HG03460 (cell line): ENCODE measurements at regions not wholly inside any gene's neighbourhood (a gene's known extent, or its start where the extent isn't known, plus 50 kb on each side); places are given as distances from the start of the nearest gene placed in this dataset.
"Not testable (repeated sequence)": the region's sequence is repeated elsewhere in the genome, so short reads cannot be mapped to it uniquely, and the experiment has no call there.

ENCODE experiments used
- ATAC-seq: cut with Tn5 transposase; IDR thresholded peaks from one replicate; pipeline ENCODE4 v1.9.1; 2021; ENCODE audit not compliant: unreplicated experiment

GRCh38 chr1:208344202-208344857, 100.1 kb upstream of the PLXNA2 start:
- ATAC-seq = no peak

DNA sequence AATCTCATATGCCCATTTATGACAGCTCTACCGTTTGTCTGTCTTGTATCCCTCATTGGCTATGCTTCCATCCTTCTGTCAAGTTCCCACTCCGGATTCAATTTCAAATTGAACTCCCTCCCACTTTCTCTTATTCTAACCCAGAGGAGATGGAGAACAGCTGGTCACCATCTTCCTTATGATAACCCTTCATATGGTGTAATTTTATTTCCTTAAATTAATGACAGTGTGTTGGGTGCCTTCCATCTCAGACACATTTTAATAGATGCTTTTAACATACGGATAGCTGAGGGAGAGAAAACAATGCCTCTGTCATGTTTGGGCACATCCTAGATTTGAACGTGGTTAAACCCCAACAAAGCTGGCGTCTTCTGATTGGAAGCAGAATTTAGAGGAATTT, 103.0 kb upstream of the PLXNA2 start:
- ATAC-seq = no peak

GRCh38 chr1:208349694-208350330, 105.6 kb upstream of the PLXNA2 start:
- no peak for ATAC-seq

- ATAC-seq = no peak
These were observed 106.6 kb upstream of the PLXNA2 start for GRCh38 chr1:208350815-208351214.

DNA sequence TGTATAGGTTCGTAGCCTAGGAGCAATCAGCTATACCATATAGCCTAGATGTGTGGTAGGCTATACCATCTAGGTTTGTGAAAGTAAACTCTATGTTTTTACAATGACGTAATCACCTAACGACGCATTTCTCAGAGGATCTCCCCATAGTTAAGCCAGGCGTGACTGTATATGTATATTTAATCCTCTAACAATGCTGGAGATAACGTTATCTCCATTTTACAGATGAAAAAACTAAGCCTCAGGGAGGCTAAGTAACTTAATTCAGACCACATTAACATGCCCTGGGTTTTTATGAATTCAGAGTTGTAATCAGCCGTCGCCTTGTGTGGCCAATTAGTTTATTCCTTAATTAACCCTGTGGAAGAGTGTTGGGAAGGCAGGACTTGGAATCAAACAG, 107.7 kb upstream of the PLXNA2 start:
- no peak for ATAC-seq

GRCh38 chr1:208353797-208354196, 109.6 kb upstream of the PLXNA2 start:
- not testable (repeated sequence) for ATAC-seq

DNA sequence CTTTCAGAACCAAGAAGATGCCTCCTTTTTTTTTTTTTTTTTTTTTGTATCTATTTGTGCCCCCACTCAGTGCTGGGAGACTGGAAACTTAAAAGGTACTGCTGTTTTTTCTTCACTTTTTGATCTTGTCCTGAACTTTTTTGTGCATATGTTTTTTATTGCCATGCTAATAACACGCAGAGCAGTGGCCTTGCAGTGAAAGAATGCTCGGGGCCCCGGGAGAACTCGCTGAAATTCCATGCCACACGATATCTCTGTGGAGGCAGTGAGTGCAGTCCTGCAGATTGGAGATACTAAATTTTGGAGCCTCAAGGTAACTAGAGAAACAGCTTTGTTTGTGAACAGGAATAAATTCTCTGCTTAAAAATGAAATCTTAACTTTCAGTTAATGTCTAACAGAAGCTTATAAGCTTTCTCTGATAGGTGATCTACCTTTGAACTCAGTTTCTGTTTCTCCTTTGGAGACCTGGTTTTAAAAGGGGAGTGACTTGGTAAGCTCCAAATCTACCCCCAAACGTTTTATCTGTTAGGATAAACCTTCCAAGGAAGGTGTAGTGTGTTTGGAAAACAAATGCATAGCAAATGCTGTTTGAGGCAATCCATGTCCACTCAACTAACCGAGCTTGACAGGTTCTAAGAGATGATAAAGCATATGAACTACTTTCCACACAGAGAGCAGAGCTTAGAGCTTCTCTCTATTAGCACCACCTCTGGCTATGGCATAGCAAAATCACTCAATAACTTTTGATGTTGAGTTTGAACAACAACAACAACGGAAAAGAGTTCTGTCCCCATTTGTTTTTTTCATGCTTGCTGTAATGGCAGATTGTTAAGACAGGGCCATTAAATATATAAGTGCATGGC, 113.7 kb upstream of the PLXNA2 start:
- ATAC-seq = no peak

DNA sequence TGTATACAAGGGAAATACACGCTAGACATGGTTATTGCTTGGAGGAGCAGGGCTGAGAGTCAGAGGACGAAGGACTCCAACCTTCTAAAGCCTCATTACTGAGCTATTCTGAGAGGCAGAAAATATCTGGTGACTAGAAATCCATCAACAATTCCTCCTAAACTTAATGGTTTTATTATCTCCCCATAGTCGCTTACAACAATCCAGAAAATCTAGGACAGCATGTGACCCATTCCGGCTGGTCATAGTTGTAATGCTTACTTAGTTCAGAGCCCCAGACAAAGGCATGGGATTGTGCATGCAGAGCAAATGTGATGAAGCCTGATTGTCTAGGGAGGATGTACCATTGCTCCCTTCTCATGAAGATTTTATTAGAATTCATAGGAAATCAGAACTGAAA, 114.5 kb upstream of the PLXNA2 start:
- no peak for ATAC-seq

DNA sequence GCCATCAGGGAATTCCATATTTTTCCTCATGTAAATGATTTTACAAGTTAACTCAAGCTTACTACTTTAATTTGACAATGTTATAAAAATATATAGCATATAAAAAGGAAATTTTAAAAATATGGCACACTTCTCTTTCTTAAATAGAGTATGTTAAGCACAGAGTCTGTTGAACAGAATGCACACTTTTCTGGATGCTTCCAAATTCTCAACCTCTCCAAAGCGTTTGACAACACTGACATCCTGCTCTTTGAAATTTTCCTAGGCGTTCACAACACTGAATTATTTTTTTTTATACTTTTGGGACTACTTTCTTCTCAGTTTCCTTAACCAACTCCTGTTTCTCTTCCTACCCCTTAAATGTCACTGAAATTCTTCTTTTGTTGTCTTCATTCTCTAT, 117.8 kb upstream of the PLXNA2 start:
- no peak for ATAC-seq

- no peak for ATAC-seq
These were observed 122.4 kb upstream of the PLXNA2 start for GRCh38 chr1:208366559-208366958.

DNA sequence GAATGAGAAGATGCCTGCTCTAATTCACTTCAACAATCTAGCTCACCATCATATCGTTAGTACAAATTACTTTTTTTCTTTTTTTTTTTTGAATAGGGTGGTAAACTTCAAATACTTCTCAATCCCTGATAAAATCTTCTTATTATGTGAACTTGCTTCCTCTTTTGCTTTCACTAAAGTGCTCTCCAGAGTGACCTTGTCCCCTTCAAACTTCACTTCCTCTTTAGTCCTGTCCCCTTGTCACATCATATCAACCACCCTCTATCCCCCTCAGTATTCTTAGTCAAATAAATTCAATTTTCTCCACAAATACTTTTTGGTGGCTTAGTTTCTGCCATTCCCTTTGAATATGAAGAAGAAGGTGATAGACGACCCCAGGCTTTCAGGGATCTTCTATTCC, 124.9 kb upstream of the PLXNA2 start:
- ATAC-seq = no peak

GRCh38 chr1:208369658-208370057, 125.5 kb upstream of the PLXNA2 start:
- no peak for ATAC-seq

DNA sequence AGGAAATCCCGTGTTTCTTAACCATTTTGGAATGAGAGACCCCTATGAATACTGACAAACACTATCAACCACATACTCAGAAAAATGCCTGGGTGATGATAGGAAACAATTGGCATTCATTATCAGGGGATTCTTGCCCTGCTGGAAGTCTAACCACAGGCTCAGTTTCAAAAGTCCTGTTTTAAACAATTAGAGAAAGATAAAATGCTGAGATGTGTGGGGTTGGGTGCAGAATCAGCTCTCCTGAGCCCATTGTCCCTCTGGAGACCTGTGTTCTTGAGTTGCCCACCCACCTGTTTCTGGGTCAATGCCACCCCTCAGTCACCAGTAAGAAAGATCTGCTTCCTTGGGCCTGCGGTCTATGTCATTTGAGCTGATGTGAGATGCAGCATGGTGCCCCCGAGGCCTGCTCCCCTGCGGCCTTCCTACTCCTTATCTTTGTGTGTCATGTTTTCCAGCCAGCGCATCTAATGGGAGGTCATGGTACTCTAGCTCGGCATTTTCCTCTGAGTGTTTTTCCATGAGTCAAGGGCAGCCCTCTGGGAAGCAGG, 130.3 kb upstream of the PLXNA2 start:
- no peak for ATAC-seq

- ATAC-seq = no peak
These were observed 137.3 kb upstream of the PLXNA2 start for GRCh38 chr1:208381481-208381880.

GRCh38 chr1:208387908-208388811, 144.0 kb upstream of the PLXNA2 start:
- ATAC-seq = no peak

- no peak for ATAC-seq
These were observed 149.2 kb upstream of the PLXNA2 start for GRCh38 chr1:208393416-208393815.

DNA sequence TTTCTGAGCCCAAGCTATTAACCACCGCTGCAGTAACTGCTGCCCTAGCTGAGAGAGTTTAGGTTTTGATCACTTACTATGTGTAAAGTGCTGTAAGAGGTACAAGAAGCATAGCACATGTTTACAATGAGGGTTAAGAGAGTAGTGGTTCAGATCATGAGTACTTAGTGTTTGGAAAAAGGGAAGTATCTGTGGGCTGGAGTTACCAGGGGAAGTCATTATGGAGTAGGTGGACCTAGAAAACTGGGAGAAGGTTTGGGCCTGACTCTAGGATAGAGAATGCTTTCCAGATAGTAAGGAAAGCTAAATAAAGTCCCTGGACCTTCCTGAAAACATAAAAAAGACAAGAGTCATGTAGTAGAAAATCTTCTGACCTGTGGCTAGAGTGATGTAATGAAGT, 149.6 kb upstream of the PLXNA2 start:
- ATAC-seq = no peak

GRCh38 chr1:208397286-208397685, 153.1 kb upstream of the PLXNA2 start:
- no peak for ATAC-seq

- no peak for ATAC-seq
These were observed 160.8 kb upstream of the PLXNA2 start for GRCh38 chr1:208405014-208405413.

- no peak for ATAC-seq
These were observed 165.0 kb upstream of the PLXNA2 start for GRCh38 chr1:208409176-208409575.

- no peak for ATAC-seq
These were observed 166.2 kb upstream of the PLXNA2 start for GRCh38 chr1:208410409-208410808.
